ENCODE measurements at regions not wholly inside any gene's neighbourhood (a gene's known extent, or its start where the extent isn't known, plus 50 kb on each side); places are given as distances from the start of the nearest gene placed in this dataset.
A peak's percentile ranks its signal among the peaks of the same experiment; 100 is the strongest.

GRCh38 chr2:65710779-65711295 lies 278.4 kb upstream of the SPRED2 start:
- Histone ChIP-seq H3K36me3 (ENCODE audit: insufficient read depth, low read length) (no peaks in the 10 kb centered on the region), H4K20me1 (ENCODE audit: insufficient read depth, low read length) (no peaks in the 10 kb centered on the region), H2AFZ (ENCODE audit: low read length) (no peak overlapping the region), H3K9me3 (ENCODE audit: low read depth, low read length) (no peaks in the 10 kb centered on the region), H3K27me3 (ENCODE audit: insufficient read depth, low read length) (no peaks in the 10 kb centered on the region), H3K4me3 (ENCODE audit: insufficient read depth, low read length) (no peak overlapping the region), H3K27ac (ENCODE audit: low read depth, low read length) (no peak overlapping the region), H3K4me1 (ENCODE audit: insufficient read depth, low read length) (no peaks in the 10 kb centered on the region), H3K79me2 (ENCODE audit: insufficient read depth, low read length) (no peaks in the 10 kb centered on the region), H3K4me2 (ENCODE audit: insufficient read depth, low read length) (no peak overlapping the region)
- no peak for DNase-seq (ENCODE audit: insufficient read length, low spot score, missing footprints)
- TF ChIP-seq, protein P1, sequence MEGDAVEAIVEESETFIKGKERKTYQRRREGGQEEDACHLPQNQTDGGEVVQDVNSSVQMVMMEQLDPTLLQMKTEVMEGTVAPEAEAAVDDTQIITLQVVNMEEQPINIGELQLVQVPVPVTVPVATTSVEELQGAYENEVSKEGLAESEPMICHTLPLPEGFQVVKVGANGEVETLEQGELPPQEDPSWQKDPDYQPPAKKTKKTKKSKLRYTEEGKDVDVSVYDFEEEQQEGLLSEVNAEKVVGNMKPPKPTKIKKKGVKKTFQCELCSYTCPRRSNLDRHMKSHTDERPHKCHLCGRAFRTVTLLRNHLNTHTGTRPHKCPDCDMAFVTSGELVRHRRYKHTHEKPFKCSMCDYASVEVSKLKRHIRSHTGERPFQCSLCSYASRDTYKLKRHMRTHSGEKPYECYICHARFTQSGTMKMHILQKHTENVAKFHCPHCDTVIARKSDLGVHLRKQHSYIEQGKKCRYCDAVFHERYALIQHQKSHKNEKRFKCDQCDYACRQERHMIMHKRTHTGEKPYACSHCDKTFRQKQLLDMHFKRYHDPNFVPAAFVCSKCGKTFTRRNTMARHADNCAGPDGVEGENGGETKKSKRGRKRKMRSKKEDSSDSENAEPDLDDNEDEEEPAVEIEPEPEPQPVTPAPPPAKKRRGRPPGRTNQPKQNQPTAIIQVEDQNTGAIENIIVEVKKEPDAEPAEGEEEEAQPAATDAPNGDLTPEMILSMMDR (IDR thresholded peaks at IDR 0.05; ENCODE audit: extremely low read depth, low read depth, low read length): peak; percentile 21

GRCh38 chr2:65710356-65710755 lies 278.0 kb upstream of the SPRED2 start:
- H3K27me3 ChIP-seq (ENCODE audit: insufficient read depth, low read length): no peaks in the 10 kb centered on the region
- no peak overlapping the region for H2AFZ ChIP-seq (ENCODE audit: low read length)
- TF ChIP-seq, protein P1 (IDR thresholded peaks at IDR 0.05; ENCODE audit: extremely low read depth, low read depth, low read length): no peak
- H3K36me3 ChIP-seq (ENCODE audit: insufficient read depth, low read length): no peaks in the 10 kb centered on the region
- H4K20me1 ChIP-seq (ENCODE audit: insufficient read depth, low read length): no peaks in the 10 kb centered on the region
- no peaks in the 10 kb centered on the region for H3K9me3 ChIP-seq (ENCODE audit: low read depth, low read length)
- H3K27ac ChIP-seq (ENCODE audit: low read depth, low read length): no peak overlapping the region
- no peaks in the 10 kb centered on the region for H3K4me1 ChIP-seq (ENCODE audit: insufficient read depth, low read length)
- DNase-seq (ENCODE audit: insufficient read length, low spot score, missing footprints): no peak
- H3K79me2 ChIP-seq (ENCODE audit: insufficient read depth, low read length): no peaks in the 10 kb centered on the region
- no peak overlapping the region for H3K4me2 ChIP-seq (ENCODE audit: insufficient read depth, low read length)
- H3K4me3 ChIP-seq (ENCODE audit: insufficient read depth, low read length): no peak overlapping the region

DNA sequence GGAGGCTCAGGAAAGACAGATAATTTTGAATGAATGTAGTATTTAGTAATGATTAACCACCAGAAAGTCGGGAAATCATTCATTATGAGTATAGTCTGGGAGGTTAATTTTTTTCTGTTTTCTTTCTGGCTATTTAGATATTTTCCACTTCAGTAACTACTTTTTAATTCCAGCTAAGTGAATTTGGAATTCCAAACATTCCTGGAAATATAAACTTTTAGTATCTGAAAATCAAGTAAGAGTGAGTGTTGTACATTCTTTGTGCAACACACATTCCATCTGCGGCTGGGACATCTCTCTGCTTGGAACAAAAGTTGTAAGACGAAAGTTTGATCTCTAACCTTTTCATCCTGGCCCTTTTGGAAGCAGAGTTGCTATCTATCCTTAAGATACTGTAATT lies 275.7 kb upstream of the SPRED2 start:
- H2AFZ ChIP-seq (ENCODE audit: low read length): no peak overlapping the region
- no peak overlapping the region for H3K4me3 ChIP-seq (ENCODE audit: insufficient read depth, low read length)
- H3K79me2 ChIP-seq (ENCODE audit: insufficient read depth, low read length): no peaks in the 10 kb centered on the region
- no peaks in the 10 kb centered on the region for H3K4me1 ChIP-seq (ENCODE audit: insufficient read depth, low read length)
- no peak for DNase-seq (ENCODE audit: insufficient read length, low spot score, missing footprints)
- no peaks in the 10 kb centered on the region for H3K9me3 ChIP-seq (ENCODE audit: low read depth, low read length)
- H4K20me1 ChIP-seq (ENCODE audit: insufficient read depth, low read length): no peaks in the 10 kb centered on the region
- no peak overlapping the region for H3K27ac ChIP-seq (ENCODE audit: low read depth, low read length)
- TF ChIP-seq, protein P1 (IDR thresholded peaks at IDR 0.05; ENCODE audit: extremely low read depth, low read depth, low read length): no peak
- no peaks in the 10 kb centered on the region for H3K27me3 ChIP-seq (ENCODE audit: insufficient read depth, low read length)
- no peak overlapping the region for H3K4me2 ChIP-seq (ENCODE audit: insufficient read depth, low read length)
- H3K36me3 ChIP-seq (ENCODE audit: insufficient read depth, low read length): no peaks in the 10 kb centered on the region

GRCh38 chr2:65706411-65706810 lies 274.0 kb upstream of the SPRED2 start:
- Histone ChIP-seq H3K79me2 (ENCODE audit: insufficient read depth, low read length) (no peaks in the 10 kb centered on the region), H3K9me3 (ENCODE audit: low read depth, low read length) (no peaks in the 10 kb centered on the region), H3K4me1 (ENCODE audit: insufficient read depth, low read length) (no peaks in the 10 kb centered on the region), H4K20me1 (ENCODE audit: insufficient read depth, low read length) (no peaks in the 10 kb centered on the region), H3K27ac (ENCODE audit: low read depth, low read length) (no peak overlapping the region), H3K4me3 (ENCODE audit: insufficient read depth, low read length) (no peak overlapping the region), H3K27me3 (ENCODE audit: insufficient read depth, low read length) (no peaks in the 10 kb centered on the region), H2AFZ (ENCODE audit: low read length) (no peak overlapping the region), H3K36me3 (ENCODE audit: insufficient read depth, low read length) (no peaks in the 10 kb centered on the region), H3K4me2 (ENCODE audit: insufficient read depth, low read length) (no peak overlapping the region)
- no peak for DNase-seq (ENCODE audit: insufficient read length, low spot score, missing footprints)
- TF ChIP-seq, protein P1 (IDR thresholded peaks at IDR 0.05; ENCODE audit: extremely low read depth, low read depth, low read length): no peak
